ENCODE measurements at regions not wholly inside any gene's neighbourhood (a gene's known extent, or its start where the extent isn't known, plus 50 kb on each side); places are given as distances from the start of the nearest gene placed in this dataset.

DNA sequence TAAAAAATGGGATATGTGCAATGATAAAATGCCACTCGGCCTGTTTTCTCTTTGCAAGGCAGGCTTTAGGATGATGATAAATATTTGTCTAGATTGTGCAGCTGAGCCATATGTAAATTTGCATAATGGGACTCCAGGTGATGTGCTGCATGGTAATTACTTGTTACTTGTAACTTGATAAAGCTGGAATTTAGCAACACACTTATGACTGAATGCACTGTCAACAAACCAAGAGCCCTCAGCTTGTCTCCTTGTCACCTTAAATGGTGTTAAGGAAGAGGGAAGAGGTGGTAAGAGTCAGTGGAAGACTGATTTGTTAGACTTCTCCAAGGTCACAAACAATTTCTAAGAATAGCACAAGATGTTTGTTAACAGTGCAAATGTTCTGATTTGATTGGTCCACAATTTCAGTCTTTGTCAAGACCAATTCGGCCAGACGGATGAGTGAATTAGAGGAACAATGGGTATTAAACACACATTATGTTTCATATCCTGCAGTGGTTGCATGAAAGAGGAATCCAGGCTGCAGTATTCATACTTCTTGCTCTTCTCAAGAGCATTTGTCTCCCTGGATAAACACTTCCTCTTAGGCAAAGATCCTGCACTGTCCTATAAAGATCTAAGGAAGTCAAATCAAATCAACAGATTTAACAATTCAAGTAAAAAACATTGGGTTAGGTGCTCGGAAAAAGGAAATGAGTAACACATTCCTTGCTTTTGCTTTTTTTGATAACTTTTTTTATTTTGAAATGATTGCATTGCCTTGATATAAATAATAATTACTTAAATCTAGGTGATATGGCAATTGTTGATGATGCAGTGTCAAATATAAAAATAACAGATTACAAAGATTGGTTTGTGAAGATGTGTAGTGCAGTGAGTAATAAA lies 448.3 kb upstream of the DDI1 start:
- TF ChIP-seq ZNF350 (tag by site-specific recombination; IDR thresholded peaks at IDR 0.05) (no peak), ZNF354C (tag by site-specific recombination; IDR thresholded peaks at IDR 0.05; ENCODE audit: borderline replicate concordance, low read depth) (no peak), ZNF548 (tag by site-specific recombination; IDR thresholded peaks at IDR 0.05) (no peak), ZNF707 (tag by site-specific recombination; IDR thresholded peaks at IDR 0.05) (no peak), ZNF623 (tag by site-specific recombination; IDR thresholded peaks at IDR 0.05) (no peak), ZNF112 (tag by site-specific recombination; IDR thresholded peaks at IDR 0.05) (no peak), ZNF791 (tag by site-specific recombination; IDR thresholded peaks at IDR 0.05) (no peak), BCL11B (tag by site-specific recombination; IDR thresholded peaks at IDR 0.05; ENCODE audit: low read depth) (no peak), ZNF433 (tag by site-specific recombination; IDR thresholded peaks at IDR 0.05; ENCODE audit: low read depth) (no peak), SP7 (tag by site-specific recombination; IDR thresholded peaks at IDR 0.05) (no peak)
- POLR2A ChIA-PET = no interaction called here
- Histone ChIP-seq H3K36me3 (ENCODE audit: control insufficient read depth in 2 of 2, insufficient read depth in 1 of 2, low read length in 2 of 2) (no peaks in the 10 kb centered on the region), H3K9me3 (ENCODE audit: control insufficient read depth, insufficient read depth, low read depth, low read length) (no peaks in the 10 kb centered on the region), H3K4me3 (ENCODE audit: low read depth, low read length) (no peak overlapping the region), H3K4me1 (ENCODE audit: control insufficient read depth, insufficient read depth, low read length) (no peaks in the 10 kb centered on the region), H3K27ac (ENCODE audit: extremely low read depth, low read depth, low read length) (no peak overlapping the region)
- CTCF ChIA-PET = interaction anchor here (0.7 kb wide), 1 partner anchor 52 kb away, joined by 3 read pairs; no protein-coding TSS in a partner anchor

DNA sequence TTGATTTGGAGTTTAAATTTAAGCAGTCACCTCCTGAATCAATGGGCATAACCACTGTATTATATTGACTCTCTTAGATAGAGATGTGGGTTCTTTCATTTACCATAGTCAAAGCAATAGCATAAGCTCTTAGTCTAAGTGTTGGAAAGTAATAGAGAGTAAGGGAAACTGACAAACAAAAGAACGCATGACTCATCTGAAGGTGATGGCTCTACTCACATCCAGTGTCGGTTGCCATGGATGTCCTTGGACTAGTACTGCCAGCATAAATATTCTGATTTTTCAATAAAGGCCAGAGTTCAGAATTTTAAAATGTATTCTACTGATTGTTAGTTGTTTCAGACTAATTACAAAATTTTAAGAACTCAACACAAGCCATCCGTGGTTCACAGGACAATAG lies 444.9 kb upstream of the DDI1 start:
- Histone ChIP-seq H3K4me1 (ENCODE audit: control insufficient read depth, insufficient read depth, low read length) (no peaks in the 10 kb centered on the region), H3K36me3 (ENCODE audit: control insufficient read depth in 2 of 2, insufficient read depth in 1 of 2, low read length in 2 of 2) (no peaks in the 10 kb centered on the region), H3K27ac (ENCODE audit: extremely low read depth, low read depth, low read length) (no peak overlapping the region), H3K4me3 (ENCODE audit: low read depth, low read length) (no peak overlapping the region), H3K9me3 (ENCODE audit: control insufficient read depth, insufficient read depth, low read depth, low read length) (no peaks in the 10 kb centered on the region)
- TF ChIP-seq ZNF112 (tag by site-specific recombination; IDR thresholded peaks at IDR 0.05) (no peak), ZBTB8A (tag by site-specific recombination; IDR thresholded peaks at IDR 0.05) (no peak), ZNF76 (tag by site-specific recombination; IDR thresholded peaks at IDR 0.05; ENCODE audit: borderline replicate concordance, low read depth) (no peak), ZNF501 (tag by site-specific recombination; IDR thresholded peaks at IDR 0.05) (no peak), ZFP3 (tag by site-specific recombination; IDR thresholded peaks at IDR 0.05; ENCODE audit: low read depth) (no peak), ZNF473 (tag by site-specific recombination; IDR thresholded peaks at IDR 0.05) (no peak), ZNF747 (tag by site-specific recombination; IDR thresholded peaks at IDR 0.05) (no peak), ZNF776 (tag by site-specific recombination; IDR thresholded peaks at IDR 0.05; ENCODE audit: borderline replicate concordance) (no peak), ZNF558 (tag by site-specific recombination; IDR thresholded peaks at IDR 0.05) (no peak), SP3 (tag by site-specific recombination; IDR thresholded peaks at IDR 0.05) (no peak), ZNF624 (tag by site-specific recombination; IDR thresholded peaks at IDR 0.05) (no peak), ZNF248 (tag by site-specific recombination; IDR thresholded peaks at IDR 0.05) (no peak), ZNF585B (tag by site-specific recombination; IDR thresholded peaks at IDR 0.05) (no peak), ZNF777 (tag by site-specific recombination; IDR thresholded peaks at IDR 0.05; ENCODE audit: borderline replicate concordance) (no peak), EGR2 (tag by site-specific recombination; IDR thresholded peaks at IDR 0.05; ENCODE audit: low read depth) (no peak)
- TF ChIP-seq, protein P1, sequence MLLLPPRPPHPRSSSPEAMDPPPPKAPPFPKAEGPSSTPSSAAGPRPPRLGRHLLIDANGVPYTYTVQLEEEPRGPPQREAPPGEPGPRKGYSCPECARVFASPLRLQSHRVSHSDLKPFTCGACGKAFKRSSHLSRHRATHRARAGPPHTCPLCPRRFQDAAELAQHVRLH (tag by site-specific recombination; IDR thresholded peaks at IDR 0.05) = no peak
- TF ChIP-seq, protein P2, sequence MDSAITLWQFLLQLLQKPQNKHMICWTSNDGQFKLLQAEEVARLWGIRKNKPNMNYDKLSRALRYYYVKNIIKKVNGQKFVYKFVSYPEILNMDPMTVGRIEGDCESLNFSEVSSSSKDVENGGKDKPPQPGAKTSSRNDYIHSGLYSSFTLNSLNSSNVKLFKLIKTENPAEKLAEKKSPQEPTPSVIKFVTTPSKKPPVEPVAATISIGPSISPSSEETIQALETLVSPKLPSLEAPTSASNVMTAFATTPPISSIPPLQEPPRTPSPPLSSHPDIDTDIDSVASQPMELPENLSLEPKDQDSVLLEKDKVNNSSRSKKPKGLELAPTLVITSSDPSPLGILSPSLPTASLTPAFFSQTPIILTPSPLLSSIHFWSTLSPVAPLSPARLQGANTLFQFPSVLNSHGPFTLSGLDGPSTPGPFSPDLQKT (IDR thresholded peaks at IDR 0.05; ENCODE audit: borderline replicate concordance, low read depth, low read length) = no peak
- TF ChIP-seq, protein P3, sequence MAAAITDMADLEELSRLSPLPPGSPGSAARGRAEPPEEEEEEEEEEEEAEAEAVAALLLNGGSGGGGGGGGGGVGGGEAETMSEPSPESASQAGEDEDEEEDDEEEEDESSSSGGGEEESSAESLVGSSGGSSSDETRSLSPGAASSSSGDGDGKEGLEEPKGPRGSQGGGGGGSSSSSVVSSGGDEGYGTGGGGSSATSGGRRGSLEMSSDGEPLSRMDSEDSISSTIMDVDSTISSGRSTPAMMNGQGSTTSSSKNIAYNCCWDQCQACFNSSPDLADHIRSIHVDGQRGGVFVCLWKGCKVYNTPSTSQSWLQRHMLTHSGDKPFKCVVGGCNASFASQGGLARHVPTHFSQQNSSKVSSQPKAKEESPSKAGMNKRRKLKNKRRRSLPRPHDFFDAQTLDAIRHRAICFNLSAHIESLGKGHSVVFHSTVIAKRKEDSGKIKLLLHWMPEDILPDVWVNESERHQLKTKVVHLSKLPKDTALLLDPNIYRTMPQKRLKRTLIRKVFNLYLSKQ (tag by site-specific recombination; IDR thresholded peaks at IDR 0.05; ENCODE audit: borderline replicate concordance) = no peak
- ChIA-PET POLR2A (no interaction called here), CTCF (interaction anchor here (1.0 to 1.3 kb wide), 2 partner anchors 9 to 11 kb away, joined by 4 to 7 read pairs; no protein-coding TSS in a partner anchor)

Measured in HEK293 (cell line).